ENCODE measurements at regions not wholly inside any gene's neighbourhood (a gene's known extent, or its start where the extent isn't known, plus 50 kb on each side); places are given as distances from the start of the nearest gene placed in this dataset.

DNA sequence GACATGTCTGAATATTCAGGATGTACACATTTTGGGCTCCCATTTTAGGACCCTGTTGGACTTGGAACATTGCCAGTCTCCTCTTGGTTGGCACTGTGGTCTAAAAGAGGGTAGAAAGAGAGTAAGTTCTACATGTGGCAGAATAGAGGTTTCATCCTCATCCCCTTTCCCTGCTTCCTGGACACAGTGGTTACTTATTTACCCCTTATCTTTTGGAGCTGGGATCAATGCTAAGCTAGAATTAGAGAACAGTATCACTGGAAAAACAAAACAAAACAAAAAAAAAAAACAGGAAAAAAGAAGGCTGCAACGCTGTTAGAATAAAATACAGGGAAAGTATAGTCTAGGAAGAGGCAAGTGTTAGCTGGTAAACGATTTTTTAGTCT is 790.6 kb downstream of the MAFB start:
- TF ChIP-seq POLR2AphosphoS5 (IDR thresholded peaks at IDR 0.05): no peak
- TF ChIP-seq, protein P1, sequence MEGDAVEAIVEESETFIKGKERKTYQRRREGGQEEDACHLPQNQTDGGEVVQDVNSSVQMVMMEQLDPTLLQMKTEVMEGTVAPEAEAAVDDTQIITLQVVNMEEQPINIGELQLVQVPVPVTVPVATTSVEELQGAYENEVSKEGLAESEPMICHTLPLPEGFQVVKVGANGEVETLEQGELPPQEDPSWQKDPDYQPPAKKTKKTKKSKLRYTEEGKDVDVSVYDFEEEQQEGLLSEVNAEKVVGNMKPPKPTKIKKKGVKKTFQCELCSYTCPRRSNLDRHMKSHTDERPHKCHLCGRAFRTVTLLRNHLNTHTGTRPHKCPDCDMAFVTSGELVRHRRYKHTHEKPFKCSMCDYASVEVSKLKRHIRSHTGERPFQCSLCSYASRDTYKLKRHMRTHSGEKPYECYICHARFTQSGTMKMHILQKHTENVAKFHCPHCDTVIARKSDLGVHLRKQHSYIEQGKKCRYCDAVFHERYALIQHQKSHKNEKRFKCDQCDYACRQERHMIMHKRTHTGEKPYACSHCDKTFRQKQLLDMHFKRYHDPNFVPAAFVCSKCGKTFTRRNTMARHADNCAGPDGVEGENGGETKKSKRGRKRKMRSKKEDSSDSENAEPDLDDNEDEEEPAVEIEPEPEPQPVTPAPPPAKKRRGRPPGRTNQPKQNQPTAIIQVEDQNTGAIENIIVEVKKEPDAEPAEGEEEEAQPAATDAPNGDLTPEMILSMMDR (IDR thresholded peaks at IDR 0.05): no peak
- TF ChIP-seq POLR2A (IDR thresholded peaks at IDR 0.05): no peak
- TF ChIP-seq EP300 (IDR thresholded peaks at IDR 0.05): no peak
